HEK293 (cell line): ENCODE measurements at regions not wholly inside any gene's neighbourhood (a gene's known extent, or its start where the extent isn't known, plus 50 kb on each side); places are given as distances from the start of the nearest gene placed in this dataset.
A peak's percentile ranks its signal among the peaks of the same experiment; 100 is the strongest.

ENCODE experiments used
- CTCF ChIA-PET: fragments of 350-600 bp; formaldehyde crosslinking; extraction: SDS; loops from one replicate; lab custom pipeline; 2021; ENCODE audit warnings: antibody characterized with exemption; lab: Yijun Ruan, JAX
- POLR2A ChIA-PET: fragments of 300-600 bp; formaldehyde crosslinking; extraction: SDS; loops from one replicate; lab custom pipeline; 2020; ENCODE audit warnings: antibody characterized with exemption, inconsistent platforms; lab: Yijun Ruan, JAX
- H3K27ac ChIP-seq: fragments of 200-500 bp; sonication (Bioruptor generic); 2 replicates; pipeline ENCODE4 v1.5.1; 2014; ENCODE audit warnings: low read depth, low read length, control low read depth, inconsistent platforms; ENCODE audit errors: extremely low read depth
- H3K36me3 ChIP-seq, 2 experiments: fragments of 200-500 bp in 1 of 2; sonication (Bioruptor generic) in 1 of 2; 1 replicate in 1 of 2; 2 replicates in 1 of 2; pipeline ENCODE4 v1.5.1; 2014 to 2017; ENCODE audit warnings: inconsistent platforms in 2 of 2, low read length in 2 of 2; ENCODE audit not compliant: control insufficient read depth in 2 of 2, insufficient read depth in 1 of 2
- H3K4me1 ChIP-seq: fragments of 200-500 bp; sonication (Bioruptor generic); 2 replicates; pipeline ENCODE4 v1.5.1; 2014; ENCODE audit warnings: mild to moderate bottlenecking, low read length, inconsistent platforms; ENCODE audit not compliant: control insufficient read depth, insufficient read depth
- H3K4me3 ChIP-seq: 2 replicates; pipeline ENCODE4 v1.5.1; 2011; ENCODE audit warnings: low read depth, mild to moderate bottlenecking, control low read depth, low read length, moderate library complexity
- H3K9me3 ChIP-seq: fragments of 200-500 bp; sonication (Bioruptor generic); 2 replicates; pipeline ENCODE4 v1.5.1; 2014; ENCODE audit warnings: low read depth, low read length, inconsistent platforms; ENCODE audit not compliant: control insufficient read depth, insufficient read depth
- EGR2 ChIP-seq: fragments of 450-650 bp; formaldehyde crosslinking; IDR thresholded peaks from 2 replicates; pipeline ENCODE4 v1.5.1; 2016; ENCODE audit warnings: low read depth, missing biosample characterization, missing genetic modification characterization
- GLIS1 ChIP-seq: fragments of 450-650 bp; formaldehyde crosslinking; IDR thresholded peaks from 2 replicates; pipeline ENCODE4 v1.5.1; 2016; ENCODE audit warnings: missing biosample characterization, missing genetic modification characterization
- HOXC10 ChIP-seq: sonication (generic); formaldehyde crosslinking; IDR thresholded peaks from 2 replicates; pipeline ENCODE4 v1.8.1; 2023; ENCODE audit warnings: mild to moderate bottlenecking, missing genetic modification reagents
- HOXD13 ChIP-seq: sonication (generic); formaldehyde crosslinking; IDR thresholded peaks from 2 replicates; pipeline ENCODE4 v1.8.0; 2022; ENCODE audit warnings: missing genetic modification reagents, borderline replicate concordance
- KLF1 ChIP-seq: fragments of 450-650 bp; formaldehyde crosslinking; IDR thresholded peaks from 2 replicates; pipeline ENCODE4 v1.5.1; 2016; ENCODE audit warnings: missing biosample characterization, missing genetic modification characterization
- KLF10 ChIP-seq: fragments of 450-650 bp; IDR thresholded peaks from 2 replicates; pipeline ENCODE4 v1.5.1; 2018; ENCODE audit warnings: missing biosample characterization, mild to moderate bottlenecking, missing genetic modification characterization
- MYNN ChIP-seq: fragments of 450-650 bp; formaldehyde crosslinking; IDR thresholded peaks from 2 replicates; pipeline ENCODE4 v1.5.1; 2016; ENCODE audit warnings: missing biosample characterization, missing genetic modification characterization, borderline replicate concordance
- SALL2 ChIP-seq: fragments of 450-650 bp; formaldehyde crosslinking; IDR thresholded peaks from 2 replicates; pipeline ENCODE4 v1.5.0; 2017; ENCODE audit warnings: missing biosample characterization, mild to moderate bottlenecking, missing genetic modification characterization, borderline replicate concordance
- SCRT1 ChIP-seq: fragments of 450-650 bp; formaldehyde crosslinking; IDR thresholded peaks from 2 replicates; pipeline ENCODE4 v1.5.1; 2016; ENCODE audit warnings: missing biosample characterization, missing genetic modification characterization, borderline replicate concordance
- SETDB1 ChIP-seq: IDR thresholded peaks from one replicate; pipeline ENCODE4 v1.6.1; 2017; ENCODE audit warnings: mild to moderate bottlenecking, low read length, moderate library complexity, mixed read lengths; ENCODE audit not compliant: insufficient read length
- SP3 ChIP-seq: fragments of 450-650 bp; formaldehyde crosslinking; IDR thresholded peaks from 2 replicates; pipeline ENCODE4 v1.5.1; 2016; ENCODE audit warnings: missing biosample characterization, missing genetic modification characterization
- YY1 ChIP-seq: fragments of 450-650 bp; formaldehyde crosslinking; IDR thresholded peaks from 2 replicates; pipeline ENCODE4 v1.5.1; 2018; ENCODE audit warnings: missing biosample characterization, missing genetic modification characterization
- ZBTB17 ChIP-seq: fragments of 450-650 bp; formaldehyde crosslinking; IDR thresholded peaks from 2 replicates; pipeline ENCODE4 v1.5.1; 2016; ENCODE audit warnings: missing biosample characterization, missing genetic modification characterization
- ZFP41 ChIP-seq: fragments of 450-650 bp; formaldehyde crosslinking; IDR thresholded peaks from 2 replicates; pipeline ENCODE4 v1.5.1; 2016; ENCODE audit warnings: missing biosample characterization, missing genetic modification characterization, borderline replicate concordance
- ZFP69B ChIP-seq: fragments of 450-650 bp; formaldehyde crosslinking; IDR thresholded peaks from 2 replicates; pipeline ENCODE4 v1.5.1; 2016; ENCODE audit warnings: missing biosample characterization, missing genetic modification characterization
- ZNF175 ChIP-seq: fragments of 450-650 bp; formaldehyde crosslinking; IDR thresholded peaks from 2 replicates; pipeline ENCODE4 v1.5.1; 2016; ENCODE audit warnings: missing biosample characterization, missing genetic modification characterization
- ZNF184 ChIP-seq: fragments of 450-650 bp; IDR thresholded peaks from 2 replicates; pipeline ENCODE4 v1.5.1; 2018; ENCODE audit warnings: missing biosample characterization, mild to moderate bottlenecking, missing genetic modification characterization
- ZNF214 ChIP-seq: fragments of 450-650 bp; formaldehyde crosslinking; IDR thresholded peaks from 2 replicates; pipeline ENCODE4 v1.5.1; 2017; ENCODE audit warnings: missing biosample characterization, mild to moderate bottlenecking, missing genetic modification characterization, borderline replicate concordance
- ZNF24 ChIP-seq: fragments of 450-650 bp; formaldehyde crosslinking; IDR thresholded peaks from 2 replicates; pipeline ENCODE4 v1.5.1; 2016; ENCODE audit warnings: missing biosample characterization, missing genetic modification characterization
- ZNF302 ChIP-seq: fragments of 450-650 bp; formaldehyde crosslinking; IDR thresholded peaks from 2 replicates; pipeline ENCODE4 v1.5.1; 2016; ENCODE audit warnings: missing biosample characterization, missing genetic modification characterization, low read depth
- ZNF335 ChIP-seq: fragments of 450-650 bp; formaldehyde crosslinking; conservative IDR thresholded peaks from 2 replicates; pipeline ENCODE4 v1.5.1; 2016; ENCODE audit warnings: missing biosample characterization, missing genetic modification characterization
- ZNF366 ChIP-seq: fragments of 450-650 bp; formaldehyde crosslinking; conservative IDR thresholded peaks from 2 replicates; pipeline ENCODE4 v1.5.1; 2016; ENCODE audit warnings: missing biosample characterization, missing genetic modification characterization
- ZNF416 ChIP-seq: fragments of 450-650 bp; formaldehyde crosslinking; IDR thresholded peaks from 2 replicates; pipeline ENCODE4 v1.5.1; 2016; ENCODE audit warnings: missing biosample characterization, missing genetic modification characterization
- ZNF514 ChIP-seq: fragments of 450-650 bp; formaldehyde crosslinking; IDR thresholded peaks from 2 replicates; pipeline ENCODE4 v1.5.1; 2016; ENCODE audit warnings: missing biosample characterization, missing genetic modification characterization
- ZNF530 ChIP-seq: fragments of 450-650 bp; formaldehyde crosslinking; IDR thresholded peaks from 2 replicates; pipeline ENCODE4 v1.5.1; 2016; ENCODE audit warnings: low read depth, missing biosample characterization, missing genetic modification characterization
- ZNF560 ChIP-seq: fragments of 450-650 bp; formaldehyde crosslinking; IDR thresholded peaks from 2 replicates; pipeline ENCODE4 v1.5.1; 2017; ENCODE audit warnings: missing biosample characterization, missing genetic modification characterization, borderline replicate concordance
- ZNF585B ChIP-seq: fragments of 450-650 bp; formaldehyde crosslinking; IDR thresholded peaks from 2 replicates; pipeline ENCODE4 v1.5.1; 2016; ENCODE audit warnings: missing biosample characterization, missing genetic modification characterization
- ZNF596 ChIP-seq: fragments of 450-650 bp; IDR thresholded peaks from 2 replicates; pipeline ENCODE4 v1.5.0; 2018; ENCODE audit warnings: missing biosample characterization, mild to moderate bottlenecking, missing genetic modification characterization, moderate library complexity
- ZNF658 ChIP-seq: fragments of 450-650 bp; formaldehyde crosslinking; IDR thresholded peaks from 2 replicates; pipeline ENCODE4; 2016; ENCODE audit warnings: missing biosample characterization, missing genetic modification characterization
- ZNF670 ChIP-seq: fragments of 450-650 bp; formaldehyde crosslinking; IDR thresholded peaks from 2 replicates; pipeline ENCODE4 v1.5.1; 2016; ENCODE audit warnings: missing biosample characterization, missing genetic modification characterization, low read depth
- ZNF677 ChIP-seq: fragments of 450-650 bp; IDR thresholded peaks from 2 replicates; pipeline ENCODE4 v1.5.0; 2018; ENCODE audit warnings: missing biosample characterization, mild to moderate bottlenecking, missing genetic modification characterization, moderate library complexity
- ZNF747 ChIP-seq: fragments of 450-650 bp; formaldehyde crosslinking; IDR thresholded peaks from 2 replicates; pipeline ENCODE4 v1.5.1; 2016; ENCODE audit warnings: missing biosample characterization, missing genetic modification characterization
- ZNF785 ChIP-seq: fragments of 450-650 bp; formaldehyde crosslinking; IDR thresholded peaks from 2 replicates; pipeline ENCODE4 v1.5.1; 2016; ENCODE audit warnings: missing biosample characterization, missing genetic modification characterization
- TF ChIP-seq, protein P1 (sequence below): fragments of 450-650 bp; IDR thresholded peaks from 2 replicates; pipeline ENCODE4 v1.5.1; 2018; ENCODE audit warnings: missing biosample characterization, missing genetic modification characterization
- TF ChIP-seq, protein P2 (sequence below): fragments of 450-650 bp; formaldehyde crosslinking; IDR thresholded peaks from 2 replicates; pipeline ENCODE4; 2016; ENCODE audit warnings: missing biosample characterization, missing genetic modification characterization
- TF ChIP-seq, protein P3 (sequence below): fragments of 450-650 bp; formaldehyde crosslinking; IDR thresholded peaks from 2 replicates; pipeline ENCODE4 v1.5.1; 2016; ENCODE audit warnings: missing biosample characterization, missing genetic modification characterization

DNA sequence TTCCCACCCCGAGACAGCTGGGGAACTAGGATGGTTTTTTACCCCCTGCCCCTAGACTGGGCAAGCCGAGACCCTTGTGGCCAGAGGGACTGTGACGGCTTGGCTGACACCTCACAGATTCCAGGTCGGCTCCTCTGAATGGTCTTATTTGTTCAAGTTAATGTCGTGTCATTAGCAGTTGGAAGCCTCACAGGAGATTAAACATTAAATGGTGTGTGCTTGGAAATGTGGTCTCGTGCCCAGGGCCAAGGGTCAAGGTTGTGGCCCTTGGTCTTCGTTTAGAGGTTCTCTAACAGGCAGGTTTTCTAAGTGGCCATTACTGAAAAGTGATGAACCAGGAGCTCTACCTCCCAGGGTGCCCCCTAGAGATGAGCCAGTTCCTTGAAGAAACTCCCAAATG is 61.2 kb upstream of the RXRA start:
- Histone ChIP-seq H3K36me3 (no peaks in the 10 kb centered on the region), H3K27ac (no peak overlapping the region), H3K4me3 (no peak overlapping the region), H3K9me3 (no peaks in the 10 kb centered on the region), H3K4me1 (no peaks in the 10 kb centered on the region)
- ChIA-PET POLR2A (no interaction called here), CTCF (interaction anchor here (0.5 to 0.7 kb wide), 3 partner anchors 114 to 1229 kb away, joined by 3 to 4 read pairs (median 3); no protein-coding TSS in a partner anchor)
- TF ChIP-seq ZNF214 (tag by site-specific recombination) (no peak), ZNF302 (tag by site-specific recombination) (no peak), HOXD13 (CRISPR knock-in tag) (no peak), ZFP41 (no peak), GLIS1 (tag by site-specific recombination) (peak; percentile 67), ZNF747 (tag by site-specific recombination) (no peak), ZFP69B (tag by site-specific recombination) (no peak), ZNF514 (tag by site-specific recombination) (no peak)

DNA sequence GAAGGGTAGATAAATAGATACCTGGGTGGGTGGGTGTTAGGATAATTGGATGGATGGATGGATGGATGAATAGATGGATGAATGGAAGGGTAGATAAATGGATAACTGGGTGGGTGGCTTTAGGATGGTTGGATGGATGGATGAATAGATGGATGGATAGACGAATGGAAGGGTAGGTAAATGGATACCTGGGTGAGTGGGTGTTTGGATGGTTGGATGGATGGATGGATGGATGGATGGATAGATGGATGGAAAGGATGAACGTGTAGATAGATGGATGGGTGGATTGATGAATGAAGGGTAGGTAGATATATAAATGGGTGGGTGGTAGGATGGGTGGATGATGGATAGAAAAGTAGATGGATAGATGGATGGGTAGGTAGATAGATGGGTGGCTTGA is 59.8 kb upstream of the RXRA start:
- no peaks in the 10 kb centered on the region for H3K4me1 ChIP-seq

DNA sequence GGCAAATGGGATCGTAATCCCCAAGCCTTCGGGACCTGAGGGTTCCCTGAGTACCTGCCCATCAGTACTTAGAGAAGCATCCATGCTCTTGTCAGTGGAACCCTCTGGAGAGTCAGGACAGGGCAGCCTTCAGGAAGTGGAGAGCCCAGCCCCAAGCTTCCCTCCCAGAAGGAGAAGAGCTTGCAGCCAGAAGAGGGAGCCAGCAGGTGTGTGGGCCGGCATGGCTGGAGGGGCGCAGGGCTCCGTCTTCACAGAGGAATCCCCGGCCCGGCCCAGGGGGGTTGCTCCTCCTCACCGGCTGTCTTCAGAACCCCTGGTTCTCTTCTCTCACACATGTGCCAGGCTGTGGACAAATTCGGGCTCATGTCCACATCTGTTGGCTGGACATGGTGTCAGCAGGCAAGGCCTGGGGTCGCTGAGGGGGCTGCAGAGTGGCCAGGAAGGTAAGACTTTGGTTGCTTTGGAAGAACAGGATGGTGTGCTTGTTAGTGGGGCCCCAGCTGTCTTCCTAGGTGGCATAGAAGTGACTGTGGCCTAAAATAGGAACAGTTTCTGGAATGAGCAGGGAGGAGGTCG is 58.9 kb upstream of the RXRA start:
- CTCF ChIA-PET: no interaction called here
- no peaks in the 10 kb centered on the region for H3K9me3 ChIP-seq
- no peak for TF ChIP-seq ZNF335 (tag by site-specific recombination)
- TF ChIP-seq, protein P1, sequence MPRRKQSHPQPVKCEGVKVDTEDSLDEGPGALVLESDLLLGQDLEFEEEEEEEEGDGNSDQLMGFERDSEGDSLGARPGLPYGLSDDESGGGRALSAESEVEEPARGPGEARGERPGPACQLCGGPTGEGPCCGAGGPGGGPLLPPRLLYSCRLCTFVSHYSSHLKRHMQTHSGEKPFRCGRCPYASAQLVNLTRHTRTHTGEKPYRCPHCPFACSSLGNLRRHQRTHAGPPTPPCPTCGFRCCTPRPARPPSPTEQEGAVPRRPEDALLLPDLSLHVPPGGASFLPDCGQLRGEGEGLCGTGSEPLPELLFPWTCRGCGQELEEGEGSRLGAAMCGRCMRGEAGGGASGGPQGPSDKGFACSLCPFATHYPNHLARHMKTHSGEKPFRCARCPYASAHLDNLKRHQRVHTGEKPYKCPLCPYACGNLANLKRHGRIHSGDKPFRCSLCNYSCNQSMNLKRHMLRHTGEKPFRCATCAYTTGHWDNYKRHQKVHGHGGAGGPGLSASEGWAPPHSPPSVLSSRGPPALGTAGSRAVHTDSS (tag by site-specific recombination): no peak
- no peak for TF ChIP-seq ZNF677
- TF ChIP-seq ZNF530: no peak
- no peak for TF ChIP-seq ZNF596 (tag by site-specific recombination)
- TF ChIP-seq ZNF24: no peak
- TF ChIP-seq ZNF175: no peak
- TF ChIP-seq, protein P2, sequence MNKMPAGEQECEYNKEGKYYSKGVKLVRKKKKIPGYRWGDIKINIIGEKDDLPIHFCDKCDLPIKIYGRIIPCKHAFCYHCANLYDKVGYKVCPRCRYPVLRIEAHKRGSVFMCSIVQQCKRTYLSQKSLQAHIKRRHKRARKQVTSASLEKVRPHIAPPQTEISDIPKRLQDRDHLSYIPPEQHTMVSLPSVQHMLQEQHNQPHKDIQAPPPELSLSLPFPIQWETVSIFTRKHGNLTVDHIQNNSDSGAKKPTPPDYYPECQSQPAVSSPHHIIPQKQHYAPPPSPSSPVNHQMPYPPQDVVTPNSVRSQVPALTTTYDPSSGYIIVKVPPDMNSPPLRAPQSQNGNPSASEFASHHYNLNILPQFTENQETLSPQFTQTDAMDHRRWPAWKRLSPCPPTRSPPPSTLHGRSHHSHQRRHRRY (tag by site-specific recombination): no peak
- no peak for TF ChIP-seq ZNF416 (tag by site-specific recombination)
- TF ChIP-seq, protein P3, sequence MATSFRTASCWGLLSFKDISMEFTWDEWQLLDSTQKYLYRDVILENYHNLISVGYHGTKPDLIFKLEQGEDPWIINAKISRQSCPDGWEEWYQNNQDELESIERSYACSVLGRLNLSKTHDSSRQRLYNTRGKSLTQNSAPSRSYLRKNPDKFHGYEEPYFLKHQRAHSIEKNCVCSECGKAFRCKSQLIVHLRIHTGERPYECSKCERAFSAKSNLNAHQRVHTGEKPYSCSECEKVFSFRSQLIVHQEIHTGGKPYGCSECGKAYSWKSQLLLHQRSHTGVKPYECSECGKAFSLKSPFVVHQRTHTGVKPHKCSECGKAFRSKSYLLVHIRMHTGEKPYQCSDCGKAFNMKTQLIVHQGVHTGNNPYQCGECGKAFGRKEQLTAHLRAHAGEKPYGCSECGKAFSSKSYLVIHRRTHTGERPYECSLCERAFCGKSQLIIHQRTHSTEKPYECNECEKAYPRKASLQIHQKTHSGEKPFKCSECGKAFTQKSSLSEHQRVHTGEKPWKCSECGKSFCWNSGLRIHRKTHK (tag by site-specific recombination): no peak
- no peak for TF ChIP-seq YY1
- no peak for TF ChIP-seq ZNF785 (tag by site-specific recombination)
- TF ChIP-seq ZNF560 (tag by site-specific recombination): no peak
- TF ChIP-seq ZNF184 (tag by site-specific recombination): no peak
- TF ChIP-seq KLF1: no peak
- TF ChIP-seq ZNF670 (tag by site-specific recombination): no peak
- no peak for TF ChIP-seq MYNN (tag by site-specific recombination)
- TF ChIP-seq SETDB1: no peak
- no peaks in the 10 kb centered on the region for H3K36me3 ChIP-seq
- H3K4me3 ChIP-seq: no peak overlapping the region
- H3K4me1 ChIP-seq: no peaks in the 10 kb centered on the region
- POLR2A ChIA-PET: no interaction called here
- H3K27ac ChIP-seq: no peak overlapping the region

More for the DNA sequence above, 59.8 kb upstream of the RXRA start:
- CTCF ChIA-PET: no interaction called here
- POLR2A ChIA-PET: no interaction called here
- Histone ChIP-seq H3K4me3 (no peak overlapping the region), H3K9me3 (no peaks in the 10 kb centered on the region), H3K36me3 (no peaks in the 10 kb centered on the region), H3K27ac (no peak overlapping the region)
- 0 out of 2 replicates have a peak, but pooled peaks have one; percentile 32 for TF ChIP-seq ZNF658
- peak; percentile 98 for TF ChIP-seq ZNF366 (tag by site-specific recombination)
- TF ChIP-seq SALL2 (tag by site-specific recombination): no peak
- peak; percentile 87 for TF ChIP-seq ZBTB17 (tag by site-specific recombination)
- TF ChIP-seq KLF10 (tag by site-specific recombination): no peak
- no peak for TF ChIP-seq ZNF585B (tag by site-specific recombination)
- TF ChIP-seq SCRT1: no peak
- TF ChIP-seq ZNF670 (tag by site-specific recombination): no peak
- peak; percentile 45; the same call in 1 of the 2 replicates for TF ChIP-seq EGR2 (tag by site-specific recombination)
- TF ChIP-seq SP3 (tag by site-specific recombination): no peak
- TF ChIP-seq HOXC10 (CRISPR knock-in tag): no peak
